ENCODE measurements at regions not wholly inside any gene's neighbourhood (a gene's known extent, or its start where the extent isn't known, plus 50 kb on each side); places are given as distances from the start of the nearest gene placed in this dataset.

GRCh38 chr10:36188461-36188860 is 546.4 kb upstream of the FZD8 start:
- Histone ChIP-seq H3K4me3 (no peak overlapping the region), H3K27ac (ENCODE audit: low read depth in 1 of 2, low read length in 1 of 2) (no peak overlapping the region), H3K27me3 (ENCODE audit: control insufficient read depth in 3 of 3, insufficient read depth in 3 of 3, low read length in 2 of 3) (no peaks in the 10 kb centered on the region), H3K9me3 (ENCODE audit: control insufficient read depth in 4 of 4, insufficient read depth in 3 of 4, low read length in 3 of 4) (peaks cover 0 to 9% (median 3%) of the 10 kb centered on the region in 4 donors), H3K9ac (ENCODE audit: insufficient read depth in 1 of 2, low read length in 2 of 2) (no peak overlapping the region), H3K36me3 (ENCODE audit: control insufficient read depth in 4 of 4, insufficient read depth in 4 of 4, low read length in 4 of 4) (no peaks in the 10 kb centered on the region), H3K4me1 (ENCODE audit: control insufficient read depth in 5 of 5, insufficient read depth in 5 of 5, low read length in 5 of 5) (peaks cover 0 to 15% (median 4%) of the 10 kb centered on the region in 5 donors)
- TF ChIP-seq, protein P1, sequence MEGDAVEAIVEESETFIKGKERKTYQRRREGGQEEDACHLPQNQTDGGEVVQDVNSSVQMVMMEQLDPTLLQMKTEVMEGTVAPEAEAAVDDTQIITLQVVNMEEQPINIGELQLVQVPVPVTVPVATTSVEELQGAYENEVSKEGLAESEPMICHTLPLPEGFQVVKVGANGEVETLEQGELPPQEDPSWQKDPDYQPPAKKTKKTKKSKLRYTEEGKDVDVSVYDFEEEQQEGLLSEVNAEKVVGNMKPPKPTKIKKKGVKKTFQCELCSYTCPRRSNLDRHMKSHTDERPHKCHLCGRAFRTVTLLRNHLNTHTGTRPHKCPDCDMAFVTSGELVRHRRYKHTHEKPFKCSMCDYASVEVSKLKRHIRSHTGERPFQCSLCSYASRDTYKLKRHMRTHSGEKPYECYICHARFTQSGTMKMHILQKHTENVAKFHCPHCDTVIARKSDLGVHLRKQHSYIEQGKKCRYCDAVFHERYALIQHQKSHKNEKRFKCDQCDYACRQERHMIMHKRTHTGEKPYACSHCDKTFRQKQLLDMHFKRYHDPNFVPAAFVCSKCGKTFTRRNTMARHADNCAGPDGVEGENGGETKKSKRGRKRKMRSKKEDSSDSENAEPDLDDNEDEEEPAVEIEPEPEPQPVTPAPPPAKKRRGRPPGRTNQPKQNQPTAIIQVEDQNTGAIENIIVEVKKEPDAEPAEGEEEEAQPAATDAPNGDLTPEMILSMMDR (IDR thresholded peaks at IDR 0.05; ENCODE audit: control extremely low read depth, extremely low read depth), result no peak
- no peak for DNase-seq
- no peak for ATAC-seq (ENCODE audit: insufficient read depth, low FRiP score)
- 58 to 75% methylated on average over 4 of the region's 4 CpGs for WGBS, 2 donors

GRCh38 chr10:36188080-36188453 is 546.0 kb upstream of the FZD8 start:
- 47 to 66% methylated on average over 8 of the region's 8 CpGs for WGBS, 2 donors
- peaks cover 0 to 15% (median 4%) of the 10 kb centered on the region in 5 donors for H3K4me1 ChIP-seq (ENCODE audit: control insufficient read depth in 5 of 5, insufficient read depth in 5 of 5, low read length in 5 of 5)
- H3K4me3 ChIP-seq, result no peak overlapping the region
- no peaks in the 10 kb centered on the region for H3K36me3 ChIP-seq (ENCODE audit: control insufficient read depth in 4 of 4, insufficient read depth in 4 of 4, low read length in 4 of 4)
- DNase-seq (peak; percentile 46 to 71 (median 70)), ATAC-seq (ENCODE audit: insufficient read depth, low FRiP score) (no peak)
- no peak overlapping the region for H3K9ac ChIP-seq (ENCODE audit: insufficient read depth in 1 of 2, low read length in 2 of 2)
- H3K27ac ChIP-seq (ENCODE audit: low read depth in 1 of 2, low read length in 1 of 2), result no peak overlapping the region
- no peaks in the 10 kb centered on the region for H3K27me3 ChIP-seq (ENCODE audit: control insufficient read depth in 3 of 3, insufficient read depth in 3 of 3, low read length in 2 of 3)
- TF ChIP-seq, protein P1 (IDR thresholded peaks at IDR 0.05; ENCODE audit: control extremely low read depth, extremely low read depth), result no peak
- H3K9me3 ChIP-seq (ENCODE audit: control insufficient read depth in 4 of 4, insufficient read depth in 3 of 4, low read length in 3 of 4), result peaks cover 0 to 9% (median 3%) of the 10 kb centered on the region in 4 donors

- H3K36me3 ChIP-seq (ENCODE audit: control insufficient read depth in 4 of 4, insufficient read depth in 4 of 4, low read length in 4 of 4), result no peaks in the 10 kb centered on the region
- ATAC-seq (ENCODE audit: insufficient read depth, low FRiP score), result no peak
These were observed 545.4 kb upstream of the FZD8 start for GRCh38 chr10:36187380-36188079.

More at GRCh38 chr10:36187380-36188079, 545.4 kb upstream of the FZD8 start:
- H3K4me1 ChIP-seq (ENCODE audit: control insufficient read depth in 5 of 5, insufficient read depth in 5 of 5, low read length in 5 of 5), result peaks cover 4 to 20% (median 7%) of the 10 kb centered on the region in 5 donors
- H3K27ac ChIP-seq (ENCODE audit: low read depth in 1 of 2, low read length in 1 of 2), result no peak overlapping the region
- peak; percentile 40 to 66 (median 53) for DNase-seq
- 72 to 83% methylated on average over 6 of the region's 6 CpGs for WGBS, 2 donors
- TF ChIP-seq, protein P1 (IDR thresholded peaks at IDR 0.05; ENCODE audit: control extremely low read depth, extremely low read depth), result no peak
- no peak overlapping the region for H3K4me3 ChIP-seq
- peaks cover 0 to 9% (median 3%) of the 10 kb centered on the region in 4 donors for H3K9me3 ChIP-seq (ENCODE audit: control insufficient read depth in 4 of 4, insufficient read depth in 3 of 4, low read length in 3 of 4)
- no peak overlapping the region for H3K9ac ChIP-seq (ENCODE audit: insufficient read depth in 1 of 2, low read length in 2 of 2)
- no peaks in the 10 kb centered on the region for H3K27me3 ChIP-seq (ENCODE audit: control insufficient read depth in 3 of 3, insufficient read depth in 3 of 3, low read length in 2 of 3)
